Stimulated activated CD8-positive, alpha-beta memory T cell treated with anti-CD3 and anti-CD28 coated beads, Interleukin-12 subunit alpha, Interleukin-12 subunit beta, amount 100 ng/mL, for 4 hours (primary cell): ENCODE measurements at regions not wholly inside any gene's neighbourhood (a gene's known extent, or its start where the extent isn't known, plus 50 kb on each side); places are given as distances from the start of the nearest gene placed in this dataset.
"Not testable (repeated sequence)": the region's sequence is repeated elsewhere in the genome, so short reads cannot be mapped to it uniquely, and the experiment has no call there.

Experiments
- DNase-seq: peaks from one replicate; pipeline ENCODE4 v3.0.0-alpha.2; 2020; ENCODE audit warnings: low read depth

- DNase-seq, result no peak
Measured at GRCh38 chr2:240241572-240241971, 101.1 kb upstream of the OTOS start.

- not testable (repeated sequence) for DNase-seq
Measured at GRCh38 chr2:240243049-240243448, 102.6 kb upstream of the OTOS start.

GRCh38 chr2:240244543-240244942 is 104.1 kb upstream of the OTOS start:
- DNase-seq, result no peak

- DNase-seq, result no peak
Measured at GRCh38 chr2:240245184-240245583, 104.7 kb upstream of the OTOS start.

- no peak for DNase-seq
Measured at GRCh38 chr2:240245706-240246105, 105.2 kb upstream of the OTOS start.

- DNase-seq, result no peak
Measured at GRCh38 chr2:240246173-240246820, 105.8 kb upstream of the OTOS start.

GRCh38 chr2:240247241-240247867 is 106.9 kb upstream of the OTOS start:
- DNase-seq, result no peak

- no peak for DNase-seq
Measured at GRCh38 chr2:240247868-240248720, 107.6 kb upstream of the OTOS start.

- DNase-seq, result no peak
Measured at GRCh38 chr2:240248721-240249422, 108.4 kb upstream of the OTOS start.

- DNase-seq, result no peak
Measured at GRCh38 chr2:240249423-240250149, 109.1 kb upstream of the OTOS start.

- no peak for DNase-seq
Measured at GRCh38 chr2:240250150-240250984, 109.9 kb upstream of the OTOS start.

- no peak for DNase-seq
Measured at GRCh38 chr2:240250985-240251847, 110.8 kb upstream of the OTOS start.

GRCh38 chr2:240251848-240252190 is 111.4 kb upstream of the OTOS start:
- DNase-seq, result no peak

GRCh38 chr2:240252191-240252871 is 111.9 kb upstream of the OTOS start:
- no peak for DNase-seq

- no peak for DNase-seq
Measured at GRCh38 chr2:240252872-240253511, 112.5 kb upstream of the OTOS start.

- DNase-seq, result no peak
Measured at GRCh38 chr2:240253583-240254145, 113.2 kb upstream of the OTOS start.

GRCh38 chr2:240254337-240255164 is 114.1 kb upstream of the OTOS start:
- no peak for DNase-seq

GRCh38 chr2:240255165-240255491 is 114.7 kb upstream of the OTOS start:
- no peak for DNase-seq
